Cardiac muscle cell (in vitro differentiated cells and primary cell): ENCODE measurements at regions not wholly inside any gene's neighbourhood (a gene's known extent, or its start where the extent isn't known, plus 50 kb on each side); places are given as distances from the start of the nearest gene placed in this dataset.

Experiments
- DNase-seq, 2 donors: peaks; one replicate each; pipeline versions ENCODE4 v3.0.0 to v3.0.0-alpha.2; 2010 to 2017; ENCODE audit warnings: low read depth in 1 of 2, low spot score in 1 of 2
- H3K27ac ChIP-seq: fragments of 200-600 bp; sonication (generic); 2 replicates; pipeline ENCODE4 v1.5.1; 2016
- H3K27me3 ChIP-seq: fragments of 200-600 bp; sonication (generic); 2 replicates; pipeline ENCODE4 v1.6.0; 2016; ENCODE audit warnings: control low read depth
- H3K36me3 ChIP-seq: fragments of 200-600 bp; sonication (generic); 2 replicates; pipeline ENCODE4 v1.5.1; 2016; ENCODE audit warnings: control low read depth
- H3K4me1 ChIP-seq: fragments of 200-600 bp; sonication (generic); 2 replicates; pipeline ENCODE4 v1.8.1; 2017; ENCODE audit warnings: low read depth, mild to moderate bottlenecking, mixed run types
- H3K4me3 ChIP-seq: fragments of 200-600 bp; sonication (generic); 2 replicates; pipeline ENCODE4 v1.5.1; 2016; ENCODE audit warnings: mild to moderate bottlenecking
- H3K9me3 ChIP-seq: fragments of 200-600 bp; sonication (generic); 2 replicates; pipeline ENCODE4 v1.5.1; 2017; ENCODE audit warnings: low read depth, mild to moderate bottlenecking, control low read depth
- TF ChIP-seq, protein P1 (sequence below): IDR thresholded peaks from 2 replicates; pipeline ENCODE4 v1.5.1; 2012; ENCODE audit warnings: low read depth, mild to moderate bottlenecking, low read length

DNA sequence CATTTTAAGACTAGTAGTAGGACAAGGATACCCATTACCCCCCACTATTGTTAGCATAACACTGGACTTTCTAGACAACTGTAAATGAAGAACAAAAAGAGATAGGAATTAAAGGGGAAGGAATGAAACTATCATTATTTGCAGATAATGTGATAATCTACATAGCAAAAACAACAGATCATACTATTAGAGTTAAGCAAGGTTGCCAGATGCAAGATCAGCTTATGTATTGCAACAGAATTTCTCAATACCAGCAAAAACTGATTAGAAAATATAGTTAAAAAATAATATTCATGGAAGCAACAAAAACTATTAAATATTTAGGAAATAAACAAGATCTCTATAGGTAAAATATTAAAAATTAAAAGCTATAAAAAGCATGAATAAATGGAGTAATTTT is 194.4 kb upstream of the SPRED2 start:
- TF ChIP-seq, protein P1, sequence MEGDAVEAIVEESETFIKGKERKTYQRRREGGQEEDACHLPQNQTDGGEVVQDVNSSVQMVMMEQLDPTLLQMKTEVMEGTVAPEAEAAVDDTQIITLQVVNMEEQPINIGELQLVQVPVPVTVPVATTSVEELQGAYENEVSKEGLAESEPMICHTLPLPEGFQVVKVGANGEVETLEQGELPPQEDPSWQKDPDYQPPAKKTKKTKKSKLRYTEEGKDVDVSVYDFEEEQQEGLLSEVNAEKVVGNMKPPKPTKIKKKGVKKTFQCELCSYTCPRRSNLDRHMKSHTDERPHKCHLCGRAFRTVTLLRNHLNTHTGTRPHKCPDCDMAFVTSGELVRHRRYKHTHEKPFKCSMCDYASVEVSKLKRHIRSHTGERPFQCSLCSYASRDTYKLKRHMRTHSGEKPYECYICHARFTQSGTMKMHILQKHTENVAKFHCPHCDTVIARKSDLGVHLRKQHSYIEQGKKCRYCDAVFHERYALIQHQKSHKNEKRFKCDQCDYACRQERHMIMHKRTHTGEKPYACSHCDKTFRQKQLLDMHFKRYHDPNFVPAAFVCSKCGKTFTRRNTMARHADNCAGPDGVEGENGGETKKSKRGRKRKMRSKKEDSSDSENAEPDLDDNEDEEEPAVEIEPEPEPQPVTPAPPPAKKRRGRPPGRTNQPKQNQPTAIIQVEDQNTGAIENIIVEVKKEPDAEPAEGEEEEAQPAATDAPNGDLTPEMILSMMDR = no peak
- no peaks in the 10 kb centered on the region for H3K9me3 ChIP-seq
- peak in 1 of 2 donors; percentile 32 for DNase-seq
- H3K36me3 ChIP-seq = no peaks in the 10 kb centered on the region
- no peaks in the 10 kb centered on the region for H3K27me3 ChIP-seq
- no peaks in the 10 kb centered on the region for H3K4me1 ChIP-seq
- no peak overlapping the region for H3K4me3 ChIP-seq
- H3K27ac ChIP-seq = no peak overlapping the region

DNA sequence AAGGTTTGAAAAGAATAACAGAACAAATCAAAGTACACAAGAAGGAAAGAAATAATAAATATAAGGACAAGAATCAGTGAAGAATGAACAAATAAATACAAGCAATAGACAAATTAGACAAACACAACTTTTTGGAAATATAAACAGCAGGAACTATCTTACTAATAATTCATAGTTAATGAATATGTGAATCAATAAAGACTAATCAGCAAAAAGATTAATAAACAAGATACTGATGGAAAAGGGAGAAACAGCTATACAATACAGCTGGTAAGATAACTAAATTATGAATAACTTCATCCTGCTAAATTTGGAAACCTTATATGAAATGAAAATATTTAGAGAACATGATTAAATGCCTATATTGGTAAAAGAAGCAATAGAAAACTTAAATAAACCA is 193.6 kb upstream of the SPRED2 start:
- no peaks in the 10 kb centered on the region for H3K4me1 ChIP-seq
- no peaks in the 10 kb centered on the region for H3K27me3 ChIP-seq
- no peak overlapping the region for H3K27ac ChIP-seq
- no peak for DNase-seq
- TF ChIP-seq, protein P1 = no peak
- H3K4me3 ChIP-seq = no peak overlapping the region
- H3K36me3 ChIP-seq = no peaks in the 10 kb centered on the region
- H3K9me3 ChIP-seq = no peaks in the 10 kb centered on the region

DNA sequence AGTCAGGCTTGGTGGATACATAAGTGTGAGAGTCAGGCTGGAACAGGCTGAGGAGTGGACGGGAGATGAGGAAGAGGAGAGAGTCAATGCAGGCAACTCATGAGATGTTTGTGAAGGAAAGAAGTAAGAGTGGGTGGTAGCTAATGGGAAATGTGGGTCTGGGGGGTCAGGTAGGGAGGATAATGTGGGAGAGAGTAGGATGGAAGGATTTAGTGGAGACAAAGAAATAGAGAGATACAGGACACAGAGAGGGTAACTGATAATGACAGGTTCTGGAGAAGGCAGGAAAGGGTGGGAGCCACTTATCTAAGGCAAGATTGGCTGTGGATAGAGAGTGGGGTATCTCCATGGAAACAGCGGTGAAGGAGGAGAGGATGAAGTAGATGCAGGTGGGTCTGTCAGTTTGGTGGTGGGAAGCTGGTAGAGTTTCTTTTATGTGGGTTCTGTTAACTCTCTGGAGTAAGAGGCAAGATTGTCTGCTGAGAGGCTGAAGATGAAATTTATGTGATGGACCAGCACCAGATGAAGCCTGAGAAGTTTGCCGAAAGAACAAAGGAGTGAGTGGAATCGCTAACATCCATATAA is 190.6 kb upstream of the SPRED2 start:
- no peaks in the 10 kb centered on the region for H3K36me3 ChIP-seq
- no peak overlapping the region for H3K27ac ChIP-seq
- no peaks in the 10 kb centered on the region for H3K4me1 ChIP-seq
- TF ChIP-seq, protein P1 = no peak
- no peaks in the 10 kb centered on the region for H3K9me3 ChIP-seq
- H3K4me3 ChIP-seq = no peak overlapping the region
- peaks cover 4% of the 10 kb centered on the region for H3K27me3 ChIP-seq
- no peak for DNase-seq

- H3K4me3 ChIP-seq = no peak overlapping the region
- peaks cover 4% of the 10 kb centered on the region for H3K27me3 ChIP-seq
- H3K36me3 ChIP-seq = no peaks in the 10 kb centered on the region
- TF ChIP-seq, protein P1 = no peak
- H3K4me1 ChIP-seq = no peaks in the 10 kb centered on the region
- DNase-seq = no peak
- H3K9me3 ChIP-seq = no peaks in the 10 kb centered on the region
- H3K27ac ChIP-seq = no peak overlapping the region
These were observed 190.1 kb upstream of the SPRED2 start for GRCh38 chr2:65622499-65622898.

DNA sequence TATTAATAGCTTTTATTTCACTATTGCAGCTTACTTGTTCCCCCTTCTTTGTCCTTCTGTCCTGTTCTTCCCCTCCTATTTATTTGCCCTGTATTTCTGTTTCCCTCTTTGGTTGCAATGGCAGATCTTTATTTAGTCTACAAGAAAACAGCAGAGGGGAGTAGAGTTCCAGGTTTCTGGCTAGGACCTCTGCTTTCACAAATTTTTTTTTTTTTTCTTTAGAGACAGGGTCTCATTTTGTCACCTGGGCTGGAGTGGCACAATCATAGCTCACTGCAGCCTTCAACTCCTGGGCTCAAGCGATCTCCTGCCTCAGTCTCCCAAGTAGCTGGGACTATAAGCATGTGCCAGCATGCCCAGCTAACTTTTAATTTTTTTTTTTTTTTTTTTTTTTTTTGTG is 188.1 kb upstream of the SPRED2 start:
- TF ChIP-seq, protein P1 = no peak
- H3K36me3 ChIP-seq = no peaks in the 10 kb centered on the region
- H3K27ac ChIP-seq = no peak overlapping the region
- DNase-seq = peak in 1 of 2 donors; percentile 24
- H3K27me3 ChIP-seq = peaks cover 4% of the 10 kb centered on the region
- H3K4me1 ChIP-seq = no peaks in the 10 kb centered on the region
- H3K9me3 ChIP-seq = no peaks in the 10 kb centered on the region
- no peak overlapping the region for H3K4me3 ChIP-seq
